T-helper 1 cell (primary cell): ENCODE measurements at regions not wholly inside any gene's neighbourhood (a gene's known extent, or its start where the extent isn't known, plus 50 kb on each side); places are given as distances from the start of the nearest gene placed in this dataset.
"Not testable (repeated sequence)": the region's sequence is repeated elsewhere in the genome, so short reads cannot be mapped to it uniquely, and the experiment has no call there.

Experiments used
- DNase-seq, 5 donors: peaks; one replicate each; pipeline ENCODE4 v3.0.0-alpha.2; 2012 to 2020

DNA sequence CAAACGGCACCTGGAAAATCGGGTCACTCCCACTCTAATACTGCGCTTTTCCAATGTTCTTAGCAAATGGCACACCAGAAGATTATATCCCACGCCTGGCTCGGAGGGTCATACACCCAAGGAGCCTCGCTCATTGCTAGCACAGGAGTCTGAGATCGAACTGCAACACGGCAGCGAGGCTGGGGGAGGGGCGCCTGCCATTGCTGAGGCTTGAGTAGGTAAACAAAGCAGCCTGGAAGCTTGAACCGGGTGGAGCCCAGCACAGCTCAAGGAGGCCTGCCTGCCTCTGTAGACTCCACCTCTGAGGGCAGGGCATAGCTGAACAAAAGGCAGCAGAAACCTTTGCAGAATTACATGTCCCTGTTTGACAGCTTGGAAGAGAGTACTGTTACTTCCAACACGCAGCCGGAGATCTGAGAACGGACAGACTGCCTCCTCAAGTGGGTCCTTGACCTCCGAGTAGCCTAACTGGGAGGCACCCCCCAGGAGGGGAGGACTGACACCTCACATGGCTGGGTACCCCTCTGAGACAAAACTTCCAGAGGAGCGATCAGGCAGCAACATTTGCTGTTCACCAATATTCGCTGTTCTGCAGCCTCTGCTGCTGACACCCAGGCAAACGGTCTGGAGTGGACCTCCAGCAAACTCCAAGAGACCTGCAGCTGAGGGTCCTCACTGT lies 472.3 kb upstream of the PHF14 start:
- not testable (repeated sequence) for DNase-seq

DNA sequence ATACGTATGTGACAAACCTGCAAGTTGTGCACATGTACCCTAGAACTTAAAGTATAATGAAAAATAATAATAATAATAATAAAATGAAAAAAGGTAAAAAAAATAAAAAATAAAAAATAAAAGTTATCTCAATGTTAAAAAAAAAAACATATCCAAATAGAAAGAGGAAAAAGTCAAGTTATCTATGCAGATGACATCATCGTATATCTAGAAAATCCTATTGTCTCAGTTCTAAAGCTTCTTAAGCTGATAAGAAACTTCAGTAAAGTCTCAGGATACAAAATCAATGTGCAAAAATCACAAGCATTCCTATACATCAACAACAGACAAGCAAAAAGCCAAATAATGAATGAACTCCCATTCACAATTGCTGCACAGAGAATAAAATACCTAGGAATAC lies 466.6 kb upstream of the PHF14 start:
- no peak for DNase-seq

DNA sequence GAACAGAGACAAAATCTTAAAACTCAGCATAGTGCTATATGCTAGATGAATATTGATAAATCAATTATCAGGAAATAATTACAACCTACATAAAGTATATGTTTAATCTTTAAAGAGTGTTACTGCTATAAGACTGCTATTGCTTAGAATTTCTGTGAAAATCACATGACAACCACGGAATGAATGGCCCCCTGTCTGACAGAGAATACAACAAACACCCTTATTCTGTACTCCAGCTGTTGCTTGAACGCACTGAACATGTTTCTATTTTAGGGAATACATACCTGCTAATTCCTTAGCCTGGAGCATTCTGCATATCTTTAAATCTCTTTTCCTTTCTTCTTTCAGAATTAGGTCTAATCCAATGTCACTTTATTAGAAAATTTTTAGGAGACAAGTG lies 452.4 kb upstream of the PHF14 start:
- DNase-seq: no peak

DNA sequence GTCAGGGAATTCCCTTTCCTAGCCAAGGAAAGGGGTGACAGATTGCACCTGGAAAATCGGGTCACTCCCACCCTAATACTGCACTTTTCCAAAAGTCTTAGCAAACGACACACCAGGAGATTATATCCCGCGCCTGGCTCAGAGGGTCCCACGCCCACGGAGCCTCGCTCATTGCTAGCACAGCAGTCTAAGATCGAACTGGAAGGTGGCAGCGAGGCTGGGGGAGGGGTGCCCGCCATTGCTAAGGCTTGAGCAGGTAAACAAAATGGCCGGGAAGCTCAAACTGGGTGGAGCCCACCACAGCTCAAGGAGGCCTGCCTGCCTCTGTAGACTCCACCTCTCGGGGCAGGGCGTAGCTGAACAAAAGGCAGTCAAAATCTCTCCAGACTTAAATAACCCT lies 440.2 kb upstream of the PHF14 start:
- not testable (repeated sequence) for DNase-seq

DNA sequence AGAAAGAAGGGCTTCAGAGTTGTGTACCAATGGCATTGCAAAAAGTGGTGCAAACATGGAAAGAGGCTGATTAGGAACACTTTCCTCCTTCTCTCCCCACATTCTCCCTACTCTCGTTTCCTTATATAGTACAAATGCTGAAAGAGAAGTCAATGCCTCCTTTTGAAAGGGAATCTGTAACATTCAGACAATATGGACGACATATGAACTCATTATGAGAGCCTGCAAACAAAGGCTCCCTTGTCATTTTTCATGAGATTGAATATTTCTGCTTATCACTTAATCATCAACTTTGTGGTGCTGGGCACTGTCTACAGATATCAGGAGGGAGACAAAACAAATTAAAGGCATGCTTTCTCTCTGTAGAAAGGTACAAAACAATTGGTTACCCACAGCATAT lies 437.1 kb upstream of the PHF14 start:
- no peak for DNase-seq

GRCh38 chr7:10537764-10538163 lies 435.9 kb upstream of the PHF14 start:
- DNase-seq: no peak

GRCh38 chr7:10557375-10557774 lies 416.3 kb upstream of the PHF14 start:
- no peak for DNase-seq

GRCh38 chr7:10560497-10560896 lies 413.2 kb upstream of the PHF14 start:
- no peak for DNase-seq

GRCh38 chr7:10568891-10569290 lies 404.8 kb upstream of the PHF14 start:
- no peak for DNase-seq

DNA sequence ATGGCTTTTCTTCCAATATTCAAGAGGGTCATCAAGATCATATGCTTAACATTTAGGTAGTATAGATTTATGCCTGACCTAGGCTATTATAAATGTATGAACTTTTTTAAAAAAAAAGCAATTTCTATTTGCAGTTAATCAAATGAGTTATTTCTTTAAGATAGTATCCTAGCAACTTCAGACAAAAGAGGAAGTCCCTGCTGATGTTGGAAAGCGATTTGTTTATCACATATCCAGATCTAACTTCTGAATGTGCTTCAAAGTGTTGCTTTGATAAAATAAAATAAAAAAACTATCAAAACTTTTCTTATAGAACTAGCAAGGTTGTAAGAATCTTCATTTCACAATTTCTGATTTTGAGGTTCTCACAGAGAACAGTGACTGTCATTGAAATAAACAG lies 401.9 kb upstream of the PHF14 start:
- no peak for DNase-seq

GRCh38 chr7:10577866-10578374 lies 395.8 kb upstream of the PHF14 start:
- no peak for DNase-seq

GRCh38 chr7:10579561-10579960 lies 394.1 kb upstream of the PHF14 start:
- DNase-seq: no peak

DNA sequence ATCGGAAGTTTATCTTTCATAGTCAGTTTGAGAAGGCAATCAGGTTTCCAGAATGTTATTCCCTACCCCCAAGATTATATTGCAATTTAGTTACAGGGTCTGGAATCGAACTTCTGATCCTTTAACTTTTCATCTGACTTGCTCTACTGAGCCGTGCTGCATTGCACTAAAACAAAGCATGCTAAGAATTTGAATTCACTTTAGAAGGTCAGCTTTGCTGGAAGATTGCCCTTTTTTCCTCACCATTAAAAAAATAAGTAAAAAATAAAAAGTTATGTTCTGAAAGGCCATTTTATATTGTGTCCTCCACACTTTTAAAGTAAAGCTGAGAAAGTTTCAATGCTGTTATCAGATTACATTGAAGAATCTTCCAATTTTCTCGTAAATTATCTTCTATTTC lies 388.8 kb upstream of the PHF14 start:
- DNase-seq: no peak

DNA sequence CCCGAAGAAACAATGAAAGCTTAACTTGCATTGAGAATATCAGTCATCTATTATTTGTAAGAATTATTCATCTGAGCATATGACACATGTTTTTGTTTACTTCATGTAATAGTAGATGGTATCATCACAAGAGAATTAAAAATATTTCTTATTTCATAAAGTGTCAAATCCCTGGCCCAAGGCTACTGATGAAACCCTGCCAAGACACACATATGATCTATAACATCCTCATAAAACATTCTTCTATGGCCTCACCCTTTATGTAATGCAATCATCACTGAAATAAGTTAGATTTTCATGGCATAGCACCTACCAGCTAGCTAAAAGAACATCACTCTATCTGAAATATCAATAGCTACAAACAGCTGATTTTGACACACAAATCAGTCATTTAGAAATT lies 385.6 kb upstream of the PHF14 start:
- no peak for DNase-seq

GRCh38 chr7:10592604-10593003 lies 381.1 kb upstream of the PHF14 start:
- DNase-seq: no peak

- no peak for DNase-seq
Measured at GRCh38 chr7:10593080-10593479, 380.6 kb upstream of the PHF14 start.

- no peak for DNase-seq
Measured at GRCh38 chr7:10596827-10597226, 376.8 kb upstream of the PHF14 start.

GRCh38 chr7:10604128-10604527 lies 369.5 kb upstream of the PHF14 start:
- no peak for DNase-seq

GRCh38 chr7:10612950-10613349 lies 360.7 kb upstream of the PHF14 start:
- no peak for DNase-seq

DNA sequence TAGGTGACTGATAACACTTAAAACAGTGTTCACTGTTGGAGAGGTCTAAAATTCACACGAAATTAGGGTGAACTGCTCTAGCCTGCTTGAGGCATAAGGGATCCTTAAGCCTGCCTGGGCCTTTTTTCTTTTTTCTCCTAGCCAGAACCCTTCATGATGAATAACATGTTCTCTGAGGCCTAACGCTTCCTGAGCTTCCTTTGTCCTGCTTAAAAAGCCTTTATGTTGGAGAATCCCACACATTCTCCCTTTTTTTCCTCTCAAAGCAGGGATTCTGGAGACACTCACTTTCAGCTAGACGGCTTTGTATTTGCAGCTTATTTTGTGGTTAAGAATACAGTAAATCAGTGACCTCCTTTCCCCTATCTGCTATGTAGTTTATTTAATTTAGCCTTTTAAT lies 354.7 kb upstream of the PHF14 start:
- DNase-seq: no peak

DNA sequence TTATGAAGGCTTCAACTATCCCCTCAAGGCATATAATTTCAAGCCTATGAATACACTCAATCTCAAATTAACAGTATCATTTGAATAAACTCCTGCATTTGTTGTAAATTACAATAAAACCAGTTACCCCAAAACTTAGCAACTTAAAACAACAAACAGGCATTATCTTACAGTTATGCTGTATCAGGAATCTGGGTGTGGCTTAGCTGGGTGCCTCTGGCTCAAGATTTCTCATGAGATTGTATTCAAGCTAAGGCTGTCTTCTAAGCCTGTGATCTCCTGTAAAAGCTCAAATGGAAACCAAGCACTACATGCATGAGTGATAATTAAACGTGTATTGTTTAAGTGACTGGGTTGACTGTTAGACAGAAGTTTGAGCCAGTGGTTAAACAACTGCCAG lies 341.0 kb upstream of the PHF14 start:
- no peak for DNase-seq

GRCh38 chr7:10634239-10634638 lies 339.4 kb upstream of the PHF14 start:
- DNase-seq: no peak

- no peak for DNase-seq
Measured at GRCh38 chr7:10637991-10638390, 335.7 kb upstream of the PHF14 start.

DNA sequence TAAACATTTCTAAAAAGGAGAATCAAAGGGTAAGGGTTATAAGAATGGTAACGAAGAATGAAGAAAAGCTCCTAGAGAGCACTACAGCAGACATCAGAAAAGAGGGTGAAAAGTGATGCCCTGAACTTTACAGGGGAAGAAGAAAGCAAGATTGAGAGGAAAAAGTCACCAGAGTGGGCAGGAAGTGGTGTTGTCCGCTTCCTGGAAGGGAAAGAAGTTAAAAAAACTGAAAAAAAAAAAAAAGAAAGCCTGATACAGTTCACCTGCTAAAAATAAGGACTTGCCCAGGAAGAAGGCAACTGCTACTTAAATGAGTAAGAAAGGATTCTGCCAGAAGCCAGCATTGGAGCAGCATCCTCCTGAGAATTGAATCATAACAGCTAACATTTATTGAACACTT lies 330.1 kb upstream of the PHF14 start:
- peak in 1 of 5 donors; percentile 42 for DNase-seq

- no peak for DNase-seq
Measured at GRCh38 chr7:10644849-10645248, 328.8 kb upstream of the PHF14 start.
